NCI-H510A treated with DMSO at 0.1 percent for 48 hours (cell line): ENCODE measurements at regions not wholly inside any gene's neighbourhood (a gene's known extent, or its start where the extent isn't known, plus 50 kb on each side); places are given as distances from the start of the nearest gene placed in this dataset.
"Not testable (repeated sequence)": the region's sequence is repeated elsewhere in the genome, so short reads cannot be mapped to it uniquely, and the experiment has no call there.

Experiments used
- DNase-seq: peaks from one replicate; lab custom pipeline; 2025; lab: John Stamatoyannopoulos, UW

GRCh38 chr6:142637624-142638351 is 307.2 kb downstream of the HIVEP2 start:
- no peak for DNase-seq

- no peak for DNase-seq
Observed at GRCh38 chr6:142642651-142643050, 302.3 kb downstream of the HIVEP2 start.

GRCh38 chr6:142644866-142645265 is 300.1 kb downstream of the HIVEP2 start:
- no peak for DNase-seq

- DNase-seq: no peak
Observed at GRCh38 chr6:142645663-142646062, 299.3 kb downstream of the HIVEP2 start.

- DNase-seq: no peak
Observed at GRCh38 chr6:142647449-142648035, 297.4 kb downstream of the HIVEP2 start.

GRCh38 chr6:142648036-142648451 is 296.9 kb downstream of the HIVEP2 start:
- DNase-seq: no peak

GRCh38 chr6:142648526-142648925 is 296.4 kb downstream of the HIVEP2 start:
- DNase-seq: no peak

GRCh38 chr6:142649438-142650234 is 295.3 kb downstream of the HIVEP2 start:
- not testable (repeated sequence) for DNase-seq

GRCh38 chr6:142651384-142651783 is 293.6 kb downstream of the HIVEP2 start:
- DNase-seq: no peak

GRCh38 chr6:142653710-142654420 is 291.1 kb downstream of the HIVEP2 start:
- DNase-seq: no peak

GRCh38 chr6:142659661-142660060 is 285.3 kb downstream of the HIVEP2 start:
- no peak for DNase-seq

- no peak for DNase-seq
Observed at GRCh38 chr6:142665393-142665792, 279.6 kb downstream of the HIVEP2 start.

GRCh38 chr6:142666599-142667185 is 278.3 kb downstream of the HIVEP2 start:
- no peak for DNase-seq

GRCh38 chr6:142669471-142670351 is 275.3 kb downstream of the HIVEP2 start:
- DNase-seq: no peak

- no peak for DNase-seq
Observed at GRCh38 chr6:142671791-142672190, 273.2 kb downstream of the HIVEP2 start.

- DNase-seq: no peak
Observed at GRCh38 chr6:142675517-142675916, 269.5 kb downstream of the HIVEP2 start.

GRCh38 chr6:142676027-142676443 is 268.9 kb downstream of the HIVEP2 start:
- DNase-seq: no peak

- no peak for DNase-seq
Observed at GRCh38 chr6:142676647-142677192, 268.3 kb downstream of the HIVEP2 start.

GRCh38 chr6:142679907-142680700 is 264.9 kb downstream of the HIVEP2 start:
- DNase-seq: no peak

GRCh38 chr6:142681099-142681498 is 263.9 kb downstream of the HIVEP2 start:
- no peak for DNase-seq
